ENCODE measurements at regions not wholly inside any gene's neighbourhood (a gene's known extent, or its start where the extent isn't known, plus 50 kb on each side); places are given as distances from the start of the nearest gene placed in this dataset.

DNA sequence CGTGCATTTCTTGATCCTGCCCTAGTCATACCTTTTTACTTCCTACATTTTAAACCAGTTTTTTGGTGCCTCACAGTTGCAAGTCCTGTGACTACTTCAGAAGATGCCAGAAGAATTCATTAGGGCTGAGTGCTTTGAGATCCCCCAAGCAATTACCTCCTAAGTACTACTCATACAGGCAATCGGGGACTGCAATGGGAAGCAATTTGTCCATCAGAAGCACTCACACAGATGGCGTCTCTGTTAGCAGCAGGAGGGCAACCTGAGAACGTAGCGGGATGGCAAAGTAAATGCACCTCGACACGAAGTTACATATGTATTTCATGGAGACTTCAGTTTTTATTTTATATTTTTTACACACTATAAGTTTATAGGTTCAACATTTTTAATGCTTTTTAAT lies 188.3 kb downstream of the CAPZA3 start:
- DNase-seq: no peak
- TF ChIP-seq, protein P1, sequence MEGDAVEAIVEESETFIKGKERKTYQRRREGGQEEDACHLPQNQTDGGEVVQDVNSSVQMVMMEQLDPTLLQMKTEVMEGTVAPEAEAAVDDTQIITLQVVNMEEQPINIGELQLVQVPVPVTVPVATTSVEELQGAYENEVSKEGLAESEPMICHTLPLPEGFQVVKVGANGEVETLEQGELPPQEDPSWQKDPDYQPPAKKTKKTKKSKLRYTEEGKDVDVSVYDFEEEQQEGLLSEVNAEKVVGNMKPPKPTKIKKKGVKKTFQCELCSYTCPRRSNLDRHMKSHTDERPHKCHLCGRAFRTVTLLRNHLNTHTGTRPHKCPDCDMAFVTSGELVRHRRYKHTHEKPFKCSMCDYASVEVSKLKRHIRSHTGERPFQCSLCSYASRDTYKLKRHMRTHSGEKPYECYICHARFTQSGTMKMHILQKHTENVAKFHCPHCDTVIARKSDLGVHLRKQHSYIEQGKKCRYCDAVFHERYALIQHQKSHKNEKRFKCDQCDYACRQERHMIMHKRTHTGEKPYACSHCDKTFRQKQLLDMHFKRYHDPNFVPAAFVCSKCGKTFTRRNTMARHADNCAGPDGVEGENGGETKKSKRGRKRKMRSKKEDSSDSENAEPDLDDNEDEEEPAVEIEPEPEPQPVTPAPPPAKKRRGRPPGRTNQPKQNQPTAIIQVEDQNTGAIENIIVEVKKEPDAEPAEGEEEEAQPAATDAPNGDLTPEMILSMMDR (IDR thresholded peaks at IDR 0.05; ENCODE audit: borderline replicate concordance): no peak
- no peaks in the 10 kb centered on the region for H3K36me3 ChIP-seq
- H3K27ac ChIP-seq (replicated peaks): no peak overlapping the region
- intact Hi-C loops (cut with micrococcal nuclease): no loop called here
- no peak overlapping the region for H3K4me3 ChIP-seq
- no peaks in the 10 kb centered on the region for H3K27me3 ChIP-seq (ENCODE audit: low read depth)
- no peaks in the 10 kb centered on the region for H3K4me1 ChIP-seq
- H3K9me3 ChIP-seq (replicated peaks): peaks cover 8% of the 10 kb centered on the region

DNA sequence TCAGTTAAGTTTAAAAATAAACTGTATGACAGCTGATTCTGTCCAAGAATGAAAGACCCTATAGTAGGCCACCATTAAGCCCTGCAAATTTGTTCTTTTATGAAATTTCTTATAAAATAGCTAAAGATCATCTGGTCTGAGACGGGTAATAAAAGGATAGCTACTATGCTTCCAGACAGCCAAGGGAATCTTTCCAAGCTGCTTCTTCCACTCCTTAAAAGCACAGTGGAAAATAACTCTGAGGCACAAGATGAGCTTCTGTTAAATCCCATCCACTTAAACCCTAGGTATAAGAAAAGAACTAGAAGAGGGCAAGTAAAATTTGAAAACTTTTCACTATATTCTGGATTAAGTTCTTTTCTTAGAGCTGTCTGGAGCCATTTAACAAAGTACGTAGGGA lies 194.3 kb downstream of the CAPZA3 start:
- Histone ChIP-seq H3K36me3 (no peaks in the 10 kb centered on the region), H3K9me3 (replicated peaks) (peaks cover 8% of the 10 kb centered on the region), H3K4me3 (no peak overlapping the region), H3K4me1 (no peaks in the 10 kb centered on the region), H3K27me3 (ENCODE audit: low read depth) (no peaks in the 10 kb centered on the region), H3K27ac (replicated peaks) (no peak overlapping the region)
- intact Hi-C loops (cut with micrococcal nuclease): no loop called here
- TF ChIP-seq, protein P1 (IDR thresholded peaks at IDR 0.05; ENCODE audit: borderline replicate concordance): no peak
- no peak for DNase-seq

DNA sequence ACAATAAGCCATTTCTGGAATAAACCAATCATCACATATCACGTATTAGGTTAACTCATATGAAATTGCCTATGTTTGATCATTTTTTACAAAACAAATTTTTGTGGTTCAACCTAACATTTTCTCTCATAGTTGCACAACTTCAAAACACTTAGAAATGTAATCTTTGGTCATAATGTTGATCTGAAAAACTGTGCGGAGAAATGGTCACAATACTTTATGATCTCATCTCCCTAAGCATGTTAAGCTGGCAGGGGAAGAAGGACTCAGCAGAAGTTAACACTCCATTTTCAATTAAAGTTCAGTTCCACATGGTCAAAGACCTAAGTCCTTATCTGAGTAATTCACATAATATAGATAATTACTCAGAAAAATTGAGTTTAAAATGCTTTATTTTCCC lies 194.8 kb downstream of the CAPZA3 start:
- DNase-seq: no peak
- H3K27me3 ChIP-seq (ENCODE audit: low read depth): no peaks in the 10 kb centered on the region
- TF ChIP-seq, protein P1 (IDR thresholded peaks at IDR 0.05; ENCODE audit: borderline replicate concordance): no peak
- H3K4me1 ChIP-seq: no peaks in the 10 kb centered on the region
- no peaks in the 10 kb centered on the region for H3K36me3 ChIP-seq
- no peak overlapping the region for H3K4me3 ChIP-seq
- intact Hi-C loops (cut with micrococcal nuclease): no loop called here
- H3K9me3 ChIP-seq (replicated peaks): peaks cover 8% of the 10 kb centered on the region
- no peak overlapping the region for H3K27ac ChIP-seq (replicated peaks)

DNA sequence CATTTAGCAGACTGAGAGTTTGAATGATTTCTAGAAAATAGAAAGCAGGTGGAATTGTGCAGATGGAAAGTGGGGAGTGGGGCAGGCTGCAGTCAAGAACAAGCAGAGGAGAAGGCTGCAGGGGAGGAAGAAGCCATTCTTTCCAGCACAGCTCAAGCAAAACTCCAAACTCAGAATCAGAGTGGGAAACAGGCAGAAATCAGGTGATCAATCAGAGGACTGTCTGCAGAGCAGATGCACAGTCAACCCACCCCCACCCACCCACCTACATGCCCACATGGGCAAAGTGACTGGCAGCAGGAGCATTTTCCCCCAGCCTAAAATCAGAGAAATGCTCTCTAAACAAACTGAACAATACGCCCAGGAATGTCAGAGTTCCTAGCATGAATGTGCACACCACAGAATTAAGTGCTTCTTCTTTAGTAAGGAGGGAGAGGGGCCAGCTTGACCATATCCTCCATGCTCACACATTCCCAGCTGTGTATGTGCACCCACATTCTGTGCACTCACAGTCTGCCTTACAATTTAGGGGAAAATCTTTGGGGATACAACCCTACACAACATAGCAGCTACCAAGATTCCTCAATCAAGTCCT lies 194.1 kb upstream of the PLEKHA5 start:
- no peaks in the 10 kb centered on the region for H3K27me3 ChIP-seq (ENCODE audit: low read depth)
- H3K4me3 ChIP-seq: no peak overlapping the region
- no peak overlapping the region for H3K27ac ChIP-seq (replicated peaks)
- no peaks in the 10 kb centered on the region for H3K9me3 ChIP-seq (replicated peaks)
- intact Hi-C loops (cut with micrococcal nuclease): no loop called here
- TF ChIP-seq, protein P1 (IDR thresholded peaks at IDR 0.05; ENCODE audit: borderline replicate concordance): no peak
- H3K4me1 ChIP-seq: no peaks in the 10 kb centered on the region
- no peaks in the 10 kb centered on the region for H3K36me3 ChIP-seq
- no peak for DNase-seq

DNA sequence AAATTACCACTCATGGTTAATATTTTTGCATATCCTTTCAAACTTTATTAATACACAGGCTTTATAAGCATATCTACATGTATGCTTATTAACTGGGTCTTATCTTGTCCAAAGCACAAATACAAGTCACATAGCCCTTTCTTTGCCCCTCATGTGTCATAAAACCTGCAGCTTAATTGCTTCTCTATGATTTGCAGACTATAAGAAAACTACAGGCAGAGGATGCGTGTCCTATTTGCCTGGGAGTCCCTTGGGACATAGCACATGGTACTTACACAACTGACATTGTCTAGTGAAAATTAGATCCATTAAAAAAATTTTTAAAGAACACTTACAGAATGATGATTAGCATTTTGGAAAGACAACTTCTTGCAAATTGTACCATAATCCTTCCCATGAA lies 190.5 kb upstream of the PLEKHA5 start:
- Histone ChIP-seq H3K9me3 (replicated peaks) (no peaks in the 10 kb centered on the region), H3K27ac (replicated peaks) (no peak overlapping the region), H3K4me1 (no peaks in the 10 kb centered on the region), H3K36me3 (no peaks in the 10 kb centered on the region), H3K4me3 (no peak overlapping the region), H3K27me3 (ENCODE audit: low read depth) (no peaks in the 10 kb centered on the region)
- TF ChIP-seq, protein P1 (IDR thresholded peaks at IDR 0.05; ENCODE audit: borderline replicate concordance): no peak
- intact Hi-C loops (cut with micrococcal nuclease): no loop called here
- DNase-seq: no peak

Measured in left ventricle myocardium inferior (tissue), 1 donor.